ENCODE measurements at regions not wholly inside any gene's neighbourhood (a gene's known extent, or its start where the extent isn't known, plus 50 kb on each side); places are given as distances from the start of the nearest gene placed in this dataset.

DNA sequence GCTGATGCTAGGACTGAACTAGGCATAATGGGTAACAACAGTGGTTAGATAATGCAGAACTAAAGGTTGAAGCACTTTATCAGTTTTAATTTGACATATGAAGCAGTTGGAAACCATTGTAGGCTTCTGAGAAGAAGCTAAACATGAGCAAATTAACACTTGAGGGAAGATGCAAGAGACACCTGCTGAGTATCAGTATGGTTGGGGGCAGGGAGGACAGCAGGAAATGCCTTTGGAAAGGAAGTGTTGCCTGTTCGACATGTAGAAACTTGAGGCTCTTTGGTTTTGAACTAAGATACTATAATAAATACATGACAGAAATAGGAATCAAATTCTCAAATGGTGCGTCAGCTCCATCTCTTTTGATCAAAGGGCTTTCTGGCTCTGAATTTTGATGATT is 115.6 kb downstream of the FHIP1A start:
- TF ChIP-seq EZH2 (IDR thresholded peaks at IDR 0.05; ENCODE audit: low read length, missing control alignments) = no peak
- TF ChIP-seq, protein P1, sequence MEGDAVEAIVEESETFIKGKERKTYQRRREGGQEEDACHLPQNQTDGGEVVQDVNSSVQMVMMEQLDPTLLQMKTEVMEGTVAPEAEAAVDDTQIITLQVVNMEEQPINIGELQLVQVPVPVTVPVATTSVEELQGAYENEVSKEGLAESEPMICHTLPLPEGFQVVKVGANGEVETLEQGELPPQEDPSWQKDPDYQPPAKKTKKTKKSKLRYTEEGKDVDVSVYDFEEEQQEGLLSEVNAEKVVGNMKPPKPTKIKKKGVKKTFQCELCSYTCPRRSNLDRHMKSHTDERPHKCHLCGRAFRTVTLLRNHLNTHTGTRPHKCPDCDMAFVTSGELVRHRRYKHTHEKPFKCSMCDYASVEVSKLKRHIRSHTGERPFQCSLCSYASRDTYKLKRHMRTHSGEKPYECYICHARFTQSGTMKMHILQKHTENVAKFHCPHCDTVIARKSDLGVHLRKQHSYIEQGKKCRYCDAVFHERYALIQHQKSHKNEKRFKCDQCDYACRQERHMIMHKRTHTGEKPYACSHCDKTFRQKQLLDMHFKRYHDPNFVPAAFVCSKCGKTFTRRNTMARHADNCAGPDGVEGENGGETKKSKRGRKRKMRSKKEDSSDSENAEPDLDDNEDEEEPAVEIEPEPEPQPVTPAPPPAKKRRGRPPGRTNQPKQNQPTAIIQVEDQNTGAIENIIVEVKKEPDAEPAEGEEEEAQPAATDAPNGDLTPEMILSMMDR (conservative IDR thresholded peaks at IDR 0.05 in 1 of 2, IDR thresholded peaks at IDR 0.05 in 1 of 2; ENCODE audit: low read depth in 1 of 2, low read length in 2 of 2) = no peak

All from fibroblast of lung (primary cell).